Inflammatory macrophage (primary cell): ENCODE measurements at regions not wholly inside any gene's neighbourhood (a gene's known extent, or its start where the extent isn't known, plus 50 kb on each side); places are given as distances from the start of the nearest gene placed in this dataset.
A peak's percentile ranks its signal among the peaks of the same experiment; 100 is the strongest.
"Not testable (repeated sequence)": the region's sequence is repeated elsewhere in the genome, so short reads cannot be mapped to it uniquely, and the experiment has no call there.

Experiments used
- DNase-seq, 2 donors: peaks; one replicate each; pipeline ENCODE4 v3.0.0-alpha.2; 2020 to 2022

DNA sequence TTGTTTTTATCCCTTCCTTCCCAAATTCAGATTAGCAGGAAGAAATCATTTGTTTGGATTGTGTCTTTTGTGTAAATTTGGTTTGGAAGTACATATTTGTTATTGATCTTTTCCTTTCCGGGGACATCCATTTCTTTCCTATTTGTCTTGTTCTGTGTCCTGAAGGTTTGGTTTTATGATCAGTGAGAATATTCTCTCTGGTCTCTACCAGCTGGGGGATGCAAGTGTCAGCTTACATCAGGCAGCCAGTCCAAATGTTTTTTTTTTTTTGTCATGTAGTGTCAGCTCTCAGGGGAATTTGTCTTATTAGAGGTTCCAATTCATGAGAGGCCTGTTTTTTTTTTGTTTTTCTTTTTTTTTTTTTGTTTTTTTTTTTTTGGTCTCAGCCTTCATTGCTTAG, 479.2 kb upstream of the LRRC7 start:
- DNase-seq: no peak

DNA sequence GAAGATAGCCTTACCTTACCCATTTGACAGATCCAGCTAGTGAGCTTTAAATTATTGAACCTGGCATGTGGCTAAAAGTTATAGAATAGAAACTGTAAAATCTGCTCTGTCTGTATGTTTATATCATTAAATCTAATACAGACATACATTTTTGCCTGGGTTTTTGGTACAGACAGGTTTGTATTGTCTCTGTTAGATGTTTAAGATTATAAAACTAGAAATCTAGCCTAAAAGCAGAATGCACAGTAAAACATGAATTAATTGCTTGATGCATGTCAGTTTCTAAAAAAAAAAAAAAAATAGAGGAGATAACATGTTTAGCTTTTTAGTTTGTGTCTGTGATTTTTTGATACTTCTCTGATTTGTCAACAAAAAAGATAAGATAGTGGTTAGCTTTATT, 477.6 kb upstream of the LRRC7 start:
- DNase-seq: no peak

DNA sequence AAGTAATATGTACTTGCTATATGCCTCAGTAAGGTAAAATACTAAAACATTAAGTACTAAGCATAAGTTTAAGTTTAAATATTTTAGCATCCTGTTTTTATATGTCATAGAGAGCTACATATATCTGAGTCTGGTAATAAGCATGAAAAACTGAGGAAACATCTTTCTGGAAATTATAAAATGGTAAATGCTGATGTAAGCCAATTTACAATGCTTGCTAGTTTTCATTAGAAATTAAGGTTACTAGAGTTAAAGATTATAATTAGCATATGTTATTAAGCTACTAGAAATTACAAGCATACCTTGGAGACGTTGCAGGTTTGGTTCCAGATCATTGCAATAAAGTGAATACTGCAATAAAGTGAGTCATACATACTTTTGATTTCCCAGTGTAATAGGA, 477.0 kb upstream of the LRRC7 start:
- no peak for DNase-seq

DNA sequence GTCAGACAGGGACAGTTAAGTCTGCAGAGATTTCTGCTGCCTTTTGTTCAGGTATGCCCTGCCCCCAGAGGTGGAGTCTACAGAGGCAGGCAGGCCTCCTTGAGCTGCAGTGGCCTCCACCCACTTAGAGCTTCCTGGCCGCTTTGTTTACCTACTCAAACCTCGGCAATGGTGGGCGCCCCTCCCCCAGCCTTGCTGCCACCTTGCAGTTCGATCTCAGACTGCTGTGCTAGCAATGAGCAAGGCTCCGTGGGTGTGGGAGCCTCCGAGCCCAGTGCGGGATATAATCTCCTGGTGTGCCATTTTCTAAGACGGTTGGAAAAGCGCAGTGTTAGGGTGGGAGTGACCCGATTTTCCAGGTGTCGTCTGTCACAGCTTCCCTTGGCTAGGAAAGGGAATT, 465.7 kb upstream of the LRRC7 start:
- not testable (repeated sequence) for DNase-seq

DNA sequence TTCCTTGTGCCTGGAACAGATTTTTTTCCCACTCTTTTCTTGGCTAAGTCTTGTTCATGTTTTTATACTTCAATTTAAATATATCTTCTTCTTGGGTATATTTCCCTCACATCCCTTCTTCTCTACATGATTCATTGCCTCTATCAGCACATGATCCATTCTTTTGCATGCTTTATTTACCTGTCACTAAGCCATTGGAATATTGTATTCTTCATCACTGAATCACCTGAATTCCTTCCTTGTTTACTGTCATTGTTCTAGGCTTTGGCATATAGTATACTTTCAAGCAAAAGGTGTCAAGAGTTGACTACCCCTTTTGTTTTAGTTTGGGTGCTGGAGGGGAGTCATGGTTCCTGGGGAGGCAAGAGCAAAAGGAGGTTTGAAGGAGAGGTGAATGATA, 464.5 kb upstream of the LRRC7 start:
- no peak for DNase-seq

DNA sequence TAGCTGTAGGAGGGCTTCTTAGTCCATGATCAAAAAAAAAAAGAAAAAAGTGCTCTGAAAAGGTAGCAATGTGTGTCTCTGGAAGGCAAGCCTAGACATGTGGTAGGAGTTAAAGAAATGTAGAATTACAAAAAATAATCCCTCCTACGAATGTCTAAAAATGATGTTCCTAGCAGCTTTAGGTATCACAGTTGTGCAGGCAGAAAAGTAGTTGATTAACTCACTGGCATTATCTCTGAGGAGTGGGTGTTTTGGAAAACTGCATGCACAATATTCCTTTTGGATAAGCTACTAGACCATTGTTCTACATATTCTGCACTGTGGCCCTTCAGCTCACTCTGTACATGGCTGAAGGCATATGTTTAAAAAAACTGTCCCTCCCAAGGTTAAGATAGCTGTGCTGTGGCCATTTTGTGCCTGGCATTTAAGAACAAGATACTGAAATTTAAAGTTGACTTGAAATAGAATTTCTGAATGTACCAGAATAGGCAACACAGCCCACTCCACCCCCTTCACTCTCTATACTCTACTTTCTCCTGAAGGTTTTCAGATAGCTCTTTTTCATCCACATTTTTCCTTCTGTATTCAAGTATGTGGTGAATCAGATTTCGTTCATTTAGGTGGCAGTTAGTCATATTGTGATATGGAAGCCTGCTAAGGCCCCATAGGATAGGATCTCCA, 463.9 kb upstream of the LRRC7 start:
- no peak for DNase-seq

DNA sequence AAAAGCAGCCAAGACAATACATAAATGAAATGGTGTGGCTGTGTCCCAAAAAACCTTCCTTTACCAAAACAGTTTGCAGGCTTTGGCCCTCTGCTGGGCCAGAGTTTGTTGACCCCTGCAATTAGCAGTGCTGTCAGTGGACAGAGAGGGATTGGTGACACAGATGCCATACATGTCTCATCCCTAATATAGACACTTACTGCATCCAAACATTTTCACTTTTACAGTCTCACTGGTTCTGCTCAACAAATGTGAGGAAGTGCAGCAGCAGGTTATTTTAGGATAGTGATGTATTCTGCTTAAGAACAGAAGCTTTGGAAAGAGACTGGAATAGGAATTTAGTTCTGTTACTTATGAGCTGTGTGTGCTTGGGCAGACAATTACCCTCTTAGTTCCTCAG, 462.8 kb upstream of the LRRC7 start:
- no peak for DNase-seq

DNA sequence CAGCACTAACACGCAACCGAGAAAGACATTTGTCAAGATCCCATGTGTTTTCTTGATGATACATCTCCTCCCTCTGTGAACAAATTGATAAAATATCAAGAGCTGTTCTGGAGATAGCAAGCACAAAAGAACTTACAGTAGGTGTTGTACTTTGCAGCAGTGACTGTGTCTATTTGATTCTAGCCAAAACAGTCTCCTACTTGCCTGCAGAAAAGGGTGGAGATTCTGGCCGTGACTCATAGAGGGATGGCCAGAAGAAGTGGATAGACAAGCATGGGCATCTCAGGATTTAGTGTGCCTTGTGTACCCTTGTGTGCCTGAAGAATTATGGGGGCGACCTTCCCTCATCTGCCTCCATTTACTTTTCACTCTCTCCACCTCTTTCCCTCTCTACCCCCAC, 458.4 kb upstream of the LRRC7 start:
- no peak for DNase-seq

DNA sequence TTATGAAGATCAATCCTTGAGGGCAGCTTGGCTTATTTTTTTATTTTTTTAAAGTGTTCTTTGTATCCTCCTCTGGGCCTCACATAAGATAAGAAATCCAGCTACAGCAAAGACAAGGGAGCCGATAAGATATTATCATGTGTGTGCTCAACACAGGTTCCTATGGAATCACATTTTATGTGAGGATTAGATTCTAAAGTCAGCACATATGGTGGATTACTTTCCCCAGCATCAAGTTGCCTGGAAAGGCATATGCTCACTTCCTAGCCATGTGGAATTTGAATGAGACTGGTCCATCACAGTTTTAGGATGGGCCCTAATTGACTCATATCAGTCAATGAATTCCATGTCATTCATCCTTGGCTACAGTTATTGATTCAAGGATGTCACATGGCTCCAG, 456.9 kb upstream of the LRRC7 start:
- no peak for DNase-seq

DNA sequence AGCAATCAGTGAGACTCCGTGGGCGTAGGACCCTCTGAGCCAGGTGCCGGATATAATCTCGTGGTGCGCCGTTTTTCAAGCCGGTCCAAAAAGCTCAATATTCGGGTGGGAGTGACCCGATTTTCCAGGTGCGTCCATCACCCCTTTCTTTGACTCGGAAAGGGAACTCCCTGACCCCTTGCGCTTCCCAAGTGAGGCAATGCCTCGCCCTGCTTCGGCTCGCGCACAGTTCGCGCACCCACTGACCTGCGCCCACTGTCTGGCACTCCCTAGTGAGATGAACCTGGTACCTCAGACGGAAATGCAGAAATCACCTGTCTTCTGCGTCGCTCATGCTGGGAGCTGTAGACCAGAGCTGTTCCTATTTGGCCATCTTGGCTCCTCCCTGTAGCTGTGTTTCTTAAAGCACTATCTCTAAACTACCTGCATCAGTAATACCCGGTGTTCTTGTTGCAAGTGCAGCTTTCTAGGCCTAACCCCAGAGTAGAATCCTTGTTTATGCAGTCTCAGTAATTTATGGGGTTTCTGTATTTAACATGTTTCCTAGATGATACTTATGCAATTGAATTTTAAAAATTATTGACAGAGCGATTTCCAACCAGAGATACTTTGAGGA, 447.5 kb upstream of the LRRC7 start:
- DNase-seq: not testable (repeated sequence)

DNA sequence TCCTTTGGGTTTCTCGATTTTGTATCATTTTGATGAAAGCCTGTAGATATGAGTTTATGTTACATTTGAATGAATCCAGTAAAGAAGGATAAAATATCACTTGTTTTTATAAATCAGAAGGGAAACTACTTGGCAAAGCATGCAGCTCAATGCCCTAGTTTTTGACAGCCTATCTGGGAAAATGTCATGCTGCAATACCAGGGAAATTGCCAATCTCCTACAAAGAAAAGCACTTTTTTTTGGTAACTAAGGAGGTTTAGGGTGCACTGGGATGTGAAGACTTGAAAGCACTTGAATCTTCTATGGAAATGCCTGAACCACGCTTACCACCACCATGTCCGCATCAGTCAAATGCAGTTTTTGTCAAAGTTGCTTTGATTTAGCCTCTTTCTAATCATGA, 446.9 kb upstream of the LRRC7 start:
- no peak for DNase-seq

DNA sequence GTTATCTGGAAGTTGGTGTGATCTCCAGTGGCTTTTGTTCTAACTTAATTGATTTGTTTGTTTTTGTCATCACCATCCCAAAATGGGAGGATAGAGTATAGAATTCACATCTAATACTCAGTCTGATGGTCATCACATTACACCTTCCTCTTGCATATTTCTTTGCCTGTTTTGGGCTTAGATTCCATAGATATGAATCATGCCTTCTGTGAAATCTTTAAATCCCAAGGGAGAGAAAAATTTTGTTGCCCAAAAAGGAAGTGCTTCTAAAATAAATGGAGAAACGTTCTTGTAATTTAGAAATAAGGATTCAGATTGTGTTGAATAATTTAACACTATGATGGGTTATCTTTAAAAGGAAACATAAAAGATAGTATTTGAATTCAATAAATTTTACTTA, 446.0 kb upstream of the LRRC7 start:
- DNase-seq: no peak

DNA sequence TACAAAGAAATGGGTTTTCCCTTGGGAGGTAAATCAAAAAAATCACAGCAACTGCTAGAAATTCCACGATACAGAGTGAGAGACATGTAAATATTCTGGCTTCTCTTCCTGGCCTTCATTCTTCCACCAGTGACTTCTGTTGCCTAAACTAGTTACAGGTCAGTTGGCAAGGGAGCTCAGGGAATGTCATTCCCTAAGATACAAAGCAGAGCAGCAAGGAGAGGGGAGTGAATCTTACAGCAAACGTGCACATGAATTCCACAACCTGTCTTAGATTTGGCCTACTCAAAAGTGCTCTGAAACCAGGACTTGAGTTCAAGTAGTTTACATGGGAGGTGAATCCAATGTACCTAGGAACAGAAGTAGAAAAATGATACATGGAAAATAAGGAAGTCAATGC, 445.3 kb upstream of the LRRC7 start:
- no peak for DNase-seq

DNA sequence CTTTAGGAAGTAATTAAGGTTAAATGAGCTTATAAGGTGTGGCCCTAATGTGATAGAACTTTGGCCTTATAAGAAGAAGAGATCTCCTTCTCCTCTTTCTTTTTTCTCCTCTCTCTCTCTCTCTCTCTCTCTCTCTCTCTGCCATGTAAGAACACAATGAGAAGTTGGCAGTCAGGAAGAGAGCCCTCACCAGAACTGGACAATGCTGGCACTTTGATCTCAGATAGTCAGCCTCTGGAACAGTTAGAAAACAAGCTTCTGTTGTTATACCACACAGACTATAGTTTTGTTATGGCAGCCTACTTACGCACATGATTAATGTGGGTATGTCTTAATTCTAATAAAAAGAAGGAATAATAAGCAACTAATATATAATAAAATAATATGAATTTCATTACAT, 444.2 kb upstream of the LRRC7 start:
- DNase-seq: no peak

DNA sequence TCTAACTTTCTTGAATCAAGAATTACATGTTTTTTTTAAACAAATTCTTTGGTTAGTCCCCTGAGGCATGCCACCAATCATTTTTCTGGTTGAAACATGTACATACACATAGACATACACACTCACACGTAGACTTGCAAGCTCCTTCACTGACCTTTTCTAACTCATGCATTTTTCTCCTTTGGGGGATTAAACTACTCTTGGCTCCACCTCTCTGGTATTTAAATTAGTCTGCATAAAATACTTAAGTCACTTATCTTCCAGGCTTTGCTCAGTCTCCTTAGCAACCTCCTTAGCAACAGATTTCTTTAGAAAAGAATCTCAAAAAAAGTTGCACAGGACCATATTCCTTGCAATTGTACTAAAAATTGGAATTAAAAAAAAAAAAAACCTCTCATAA, 440.9 kb upstream of the LRRC7 start:
- DNase-seq: no peak

DNA sequence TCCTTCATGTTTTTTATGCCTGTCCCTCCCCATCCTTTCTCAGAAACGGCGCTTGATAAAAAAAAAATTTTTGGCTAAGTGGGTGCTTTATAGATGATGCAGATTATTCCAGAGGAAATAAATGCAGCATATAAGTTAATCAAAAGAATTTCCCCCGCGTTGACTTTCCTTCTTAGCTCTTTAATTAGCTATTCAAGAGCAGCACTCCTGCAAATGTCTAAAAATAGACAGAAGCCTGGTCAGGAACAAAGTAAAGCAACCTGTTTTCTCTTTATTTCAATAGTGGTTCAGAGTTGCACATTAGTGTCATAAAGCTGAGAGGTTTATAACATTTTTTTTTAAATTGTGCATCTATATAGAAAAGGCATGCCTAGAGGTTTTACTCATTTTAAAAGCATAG, 439.5 kb upstream of the LRRC7 start:
- DNase-seq: no peak

DNA sequence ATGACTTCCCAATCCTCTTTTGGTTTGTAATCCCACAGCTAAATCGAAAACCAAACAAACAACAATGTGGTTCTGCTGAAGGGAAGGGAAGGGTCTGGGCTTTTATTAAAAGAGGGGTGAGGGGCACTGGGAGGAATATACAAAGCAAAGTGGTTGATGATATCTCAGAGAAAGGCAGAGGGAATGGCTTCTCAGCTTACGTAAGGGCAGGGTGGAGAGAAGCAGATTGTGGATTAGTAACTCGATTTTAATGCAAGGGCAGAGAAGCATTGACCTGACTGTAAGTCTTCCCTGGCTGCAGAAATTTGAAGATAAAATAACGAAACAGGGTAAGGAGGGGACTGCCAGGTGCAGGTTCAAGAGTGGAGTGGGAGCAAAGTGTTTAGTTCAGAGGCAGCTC, 438.2 kb upstream of the LRRC7 start:
- no peak for DNase-seq

DNA sequence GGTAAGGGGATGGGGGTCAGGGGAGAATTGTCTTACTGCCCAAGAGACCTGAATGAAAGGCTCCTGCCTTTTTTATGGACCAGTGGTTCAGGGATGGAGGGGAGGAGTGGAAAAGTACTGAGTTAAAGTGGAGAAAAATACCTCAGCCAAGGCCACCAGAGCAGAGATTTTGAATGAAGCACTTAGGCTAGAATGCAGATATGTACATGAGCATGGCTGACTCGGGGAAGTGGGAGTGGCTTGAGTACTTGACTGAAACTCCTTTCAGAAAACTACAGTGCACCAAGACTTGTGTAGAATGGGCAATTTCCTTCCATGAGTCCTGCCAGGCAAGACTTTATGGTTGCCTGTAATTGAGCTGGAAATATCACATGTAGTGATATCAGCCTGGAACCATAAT, 429.6 kb upstream of the LRRC7 start:
- no peak for DNase-seq

DNA sequence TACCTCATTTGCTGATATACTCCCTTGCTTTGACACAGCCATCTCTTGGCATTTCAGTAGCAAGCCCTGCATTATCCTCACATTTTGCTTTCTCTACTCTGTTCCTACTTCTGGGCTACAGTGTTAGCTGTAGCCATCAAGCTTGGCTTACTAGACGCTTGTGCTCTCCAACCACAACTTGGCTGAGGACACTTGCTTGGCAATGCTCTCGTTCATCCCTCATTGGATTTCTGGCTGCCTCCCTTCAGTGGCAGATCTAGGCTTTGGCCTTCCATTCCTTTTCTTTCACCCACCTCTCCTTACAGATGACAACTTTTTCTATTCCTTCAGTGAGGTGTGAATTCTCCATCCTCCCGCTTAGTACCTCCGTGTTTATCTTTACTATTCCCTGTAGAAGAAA, 428.7 kb upstream of the LRRC7 start:
- DNase-seq: no peak

DNA sequence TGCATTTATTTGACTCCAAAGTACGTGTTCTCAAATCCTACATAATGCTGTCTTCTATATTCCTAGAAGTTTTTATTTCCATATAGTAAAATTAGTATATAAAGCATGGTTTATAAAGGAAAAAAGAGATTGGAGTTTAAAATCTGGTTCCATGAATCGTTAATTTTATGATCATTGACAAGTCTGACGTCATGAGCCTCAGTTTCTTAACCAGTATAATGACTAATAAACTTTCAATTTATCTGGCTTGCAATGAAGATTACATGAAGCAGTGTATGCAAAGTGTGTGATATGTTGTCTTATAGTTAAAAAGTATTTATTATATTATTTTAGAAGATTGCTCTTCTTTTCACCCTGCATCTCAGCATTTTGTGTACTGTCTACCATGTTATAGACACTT, 421.4 kb upstream of the LRRC7 start:
- no peak for DNase-seq

DNA sequence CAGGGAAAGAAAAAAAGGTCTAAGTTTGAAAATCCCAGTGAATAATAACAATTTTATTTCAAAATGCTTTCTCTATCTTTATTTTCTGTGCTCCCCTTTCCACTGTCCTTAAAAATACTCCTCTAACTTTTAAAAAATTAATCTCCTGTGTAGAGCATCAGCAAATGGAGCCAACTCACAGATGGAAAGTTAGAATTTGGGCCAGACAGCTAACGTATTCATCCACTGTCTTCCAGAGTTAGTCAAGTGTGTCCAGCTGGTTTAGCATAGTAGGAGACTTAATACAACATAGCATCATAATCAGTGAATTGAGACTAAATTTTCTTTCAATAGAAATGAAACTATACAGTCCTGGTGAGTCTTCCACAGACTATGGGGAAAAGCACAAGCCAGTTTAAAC, 419.0 kb upstream of the LRRC7 start:
- DNase-seq: no peak

DNA sequence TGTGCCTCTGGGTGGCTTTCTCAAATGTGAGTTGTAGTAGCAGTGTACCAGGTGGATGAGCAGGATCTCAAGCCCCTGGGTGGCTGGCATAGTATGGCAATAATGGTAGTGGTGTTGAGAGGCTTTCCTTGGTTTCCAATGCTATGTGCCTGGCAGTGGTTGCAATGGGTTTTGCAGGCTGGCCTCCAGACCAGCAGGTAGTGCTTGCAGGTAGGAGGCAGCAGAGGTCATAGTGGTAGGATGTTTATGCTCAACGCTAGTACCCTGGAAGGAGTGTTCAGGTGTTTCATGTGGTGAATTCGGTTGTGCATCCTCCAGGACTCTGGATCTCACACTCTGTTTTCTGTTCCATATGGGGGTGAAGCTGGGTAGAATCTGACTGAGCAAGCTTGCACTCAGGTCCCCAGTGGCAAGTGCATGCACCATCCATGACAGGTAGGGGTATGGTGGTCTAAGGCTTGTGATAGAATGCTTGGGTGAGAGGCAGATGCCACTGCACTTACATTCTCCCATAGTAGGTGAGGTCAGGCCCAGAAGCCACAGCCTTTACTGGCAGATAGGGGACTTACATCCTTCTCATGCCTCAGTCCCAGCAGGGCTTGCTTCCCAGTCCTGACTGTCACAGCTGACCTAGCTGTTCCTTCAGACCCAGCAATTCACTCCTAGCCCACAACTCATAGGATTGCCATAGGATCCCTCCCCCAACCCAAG, 410.5 kb upstream of the LRRC7 start:
- DNase-seq: no peak

DNA sequence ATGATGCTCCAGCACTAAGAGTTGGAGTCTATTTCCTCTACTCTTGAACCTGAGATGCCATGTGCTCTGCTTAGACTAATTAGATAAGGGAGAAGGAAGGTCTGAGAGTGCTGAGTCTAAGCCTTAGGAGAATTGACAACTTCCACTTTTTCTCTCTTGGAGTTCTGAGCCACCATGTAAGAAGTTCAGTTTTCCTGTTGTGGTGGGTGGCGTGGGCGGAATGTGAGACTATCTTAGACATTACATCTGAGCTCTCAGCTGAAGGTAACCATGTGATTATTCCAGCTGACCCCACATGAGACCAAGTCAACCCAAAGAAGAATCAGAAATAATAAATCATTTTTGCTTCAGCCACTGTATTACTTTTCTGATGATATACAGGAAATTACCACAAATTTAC, 404.5 kb upstream of the LRRC7 start:
- DNase-seq: peak in 1 of 2 donors; percentile 39

DNA sequence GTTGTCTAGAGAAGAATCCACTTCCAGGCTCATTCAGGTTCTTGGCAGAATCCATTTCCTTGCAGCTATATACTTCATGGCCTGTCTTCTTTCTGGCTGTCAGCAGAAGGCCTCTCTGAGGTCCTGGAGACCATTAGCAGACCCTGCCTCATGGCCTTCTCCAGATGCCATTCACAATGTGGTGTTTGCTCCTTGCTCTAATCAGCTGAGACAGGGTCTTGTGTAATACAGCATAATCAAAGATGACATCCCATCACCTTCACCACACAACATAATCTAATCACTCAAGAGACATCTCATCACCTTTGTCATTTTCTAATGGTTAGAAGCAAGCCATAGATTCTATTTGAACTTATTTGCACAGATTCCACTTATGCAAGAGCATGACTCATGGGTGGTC, 403.9 kb upstream of the LRRC7 start:
- DNase-seq: no peak
